Hepatocyte (in vitro differentiated cells): ENCODE measurements at regions not wholly inside any gene's neighbourhood (a gene's known extent, or its start where the extent isn't known, plus 50 kb on each side); places are given as distances from the start of the nearest gene placed in this dataset.

ENCODE experiments used
- CTCF ChIP-seq: fragments of 200-600 bp; sonication (generic); IDR thresholded peaks from 2 replicates; pipeline ENCODE4 v1.5.1; 2016; ENCODE audit warnings: antibody characterized with exemption, mild to moderate bottlenecking; ENCODE audit not compliant: poor library complexity
- EZH2 ChIP-seq: fragments of 200-600 bp; sonication (generic); IDR thresholded peaks from 2 replicates; pipeline ENCODE4 v1.6.1; 2016; ENCODE audit warnings: antibody characterized with exemption, mild to moderate bottlenecking, borderline replicate concordance
- EZH2phosphoT487 ChIP-seq: fragments of 200-600 bp; sonication (generic); IDR thresholded peaks from one replicate; pipeline ENCODE4 v1.6.1; 2018; ENCODE audit warnings: antibody characterized with exemption, mild to moderate bottlenecking, low read depth, moderate library complexity; ENCODE audit not compliant: unreplicated experiment, severe bottlenecking

GRCh38 chr20:17869295-17869994, 99.1 kb downstream of the SNX5 start:
- no peak for TF ChIP-seq CTCF
- no peak for TF ChIP-seq EZH2
- TF ChIP-seq EZH2phosphoT487, result no peak
